GM12878 (cell line): ENCODE measurements at regions not wholly inside any gene's neighbourhood (a gene's known extent, or its start where the extent isn't known, plus 50 kb on each side); places are given as distances from the start of the nearest gene placed in this dataset.

Source experiments
- ATAC-seq: fragments of 200-7000 bp; cut with Tn5 transposase; 3 replicates; pipeline ENCODE4 v1.9.1; 2020; ENCODE audit warnings: mild to moderate bottlenecking, moderate library complexity
- BruUV-seq: library from RNA; stranded (reverse); fragments of 400-500 nt; replicated peaks from 2 replicates; lab custom pipeline; 2021; lab: Mats Ljungman, UMichigan
- CTCF ChIA-PET: fragments of 300-600 bp; sonication (Branson Sonifier 250); formaldehyde crosslinking; extraction: SDS; loops from one replicate; lab custom pipeline; 2021; ENCODE audit warnings: inconsistent platforms; lab: Yijun Ruan, JAX
- POLR2A ChIA-PET: fragments of 350-600 bp; formaldehyde crosslinking; extraction: SDS; loops from one replicate; lab custom pipeline; 2021; ENCODE audit warnings: inconsistent platforms; lab: Charles Lee
- RAD21 ChIA-PET: fragments of 300-600 bp; sonication (Branson Sonifier 250); formaldehyde crosslinking; loops from one replicate; lab custom pipeline; 2023; ENCODE audit warnings: antibody characterized with exemption; ENCODE audit not compliant: unreplicated experiment; lab: Charles Lee
- SMC1A ChIA-PET: fragments of 300-600 bp; sonication (Branson Sonifier 250); formaldehyde crosslinking; loops from one replicate; lab custom pipeline; 2023; ENCODE audit not compliant: unreplicated experiment, uncharacterized antibody; lab: Charles Lee
- DNase-seq: peaks from one replicate; pipeline ENCODE4 v3.0.0-alpha.2; 2011; ENCODE audit warnings: low read depth, low spot score
- FAIRE-seq: peaks from 3 replicates; lab custom pipeline; 2011; peaks lifted over from hg19 to GRCh38; lab: Jason Lieb, UNC
- H2AFZ ChIP-seq: 2 replicates; pipeline ENCODE4 v1.6.0; 2011; ENCODE audit warnings: low read depth, low read length, control low read depth; ENCODE audit not compliant: control insufficient read depth
- H3K27ac ChIP-seq: 2 replicates; pipeline ENCODE4 v1.5.1; 2011; ENCODE audit warnings: control low read depth; ENCODE audit not compliant: control insufficient read depth, insufficient read depth
- H3K27me3 ChIP-seq, 2 experiments: replicated peaks in 1 of 2; 2 replicates each; pipeline versions ENCODE4 v1.6.0 to v1.6.1; 2011; ENCODE audit warnings: low read length in 1 of 2; ENCODE audit not compliant: control insufficient read depth in 2 of 2, insufficient read depth in 2 of 2
- H3K36me3 ChIP-seq, 2 experiments: 2 replicates each; pipeline ENCODE4 v1.5.1; 2011; ENCODE audit warnings: low read length in 1 of 2; ENCODE audit not compliant: control insufficient read depth in 2 of 2, insufficient read depth in 2 of 2
- H3K4me1 ChIP-seq: 2 replicates; pipeline ENCODE4 v1.6.1; 2011; ENCODE audit warnings: mild to moderate bottlenecking, low read length, moderate library complexity, mixed read lengths; ENCODE audit not compliant: control insufficient read depth, insufficient read depth
- H3K4me2 ChIP-seq: 2 replicates; pipeline ENCODE4 v1.6.0; 2011; ENCODE audit warnings: control low read depth; ENCODE audit not compliant: control insufficient read depth, insufficient read depth
- H3K4me3 ChIP-seq: fragments of 200-600 bp; sonication (generic); 2 replicates; pipeline ENCODE4 v1.5.1; 2016
- H3K79me2 ChIP-seq: 2 replicates; pipeline ENCODE4 v1.6.0; 2011; ENCODE audit warnings: low read length; ENCODE audit not compliant: control insufficient read depth, insufficient read depth
- H3K9ac ChIP-seq: 2 replicates; pipeline ENCODE4 v1.8.0; 2011; ENCODE audit warnings: low read length, control low read depth, mixed read lengths; ENCODE audit not compliant: control insufficient read depth, insufficient read depth
- H3K9me3 ChIP-seq: replicated peaks from 3 replicates; pipeline ENCODE4 v1.5.1; 2011; ENCODE audit warnings: mild to moderate bottlenecking, low read length; ENCODE audit not compliant: control insufficient read depth, insufficient read depth
- H4K20me1 ChIP-seq: 2 replicates; pipeline ENCODE4 v1.6.0; 2011; ENCODE audit not compliant: control insufficient read depth, insufficient read depth
- CREB1 ChIP-seq: IDR thresholded peaks from 2 replicates; pipeline ENCODE4 v1.6.1; 2012; ENCODE audit warnings: low read depth, mild to moderate bottlenecking, inconsistent platforms
- CREM ChIP-seq: IDR thresholded peaks from 2 replicates; pipeline ENCODE4 v1.6.1; 2014; ENCODE audit warnings: antibody characterized with exemption, low read depth
- CUX1 ChIP-seq: IDR thresholded peaks from 2 replicates; pipeline ENCODE4 v1.6.1; 2012; ENCODE audit warnings: improper control_type of control experiment, low read depth, low read length; ENCODE audit not compliant: insufficient replicate concordance
- ETV6 ChIP-seq, 2 experiments: fragments of 450-650 bp in 1 of 2; IDR thresholded peaks in 1 of 2; conservative IDR thresholded peaks in 1 of 2; 2 replicates each; pipeline ENCODE4 v1.6.1; 2014; ENCODE audit warnings: antibody characterized with exemption in 1 of 2, borderline replicate concordance in 1 of 2, low read depth in 1 of 2, mild to moderate bottlenecking in 1 of 2, moderate library complexity in 1 of 2
- HDAC2 ChIP-seq: fragments of 200-600 bp; sonication (generic); IDR thresholded peaks from 2 replicates; pipeline ENCODE4 v1.6.1; 2017
- HSF1 ChIP-seq: fragments of 150-350 bp; IDR thresholded peaks from 2 replicates; pipeline ENCODE4 v1.6.1; 2014; ENCODE audit warnings: mild to moderate bottlenecking, low read depth, low read length
- POLR2AphosphoS5 ChIP-seq: IDR thresholded peaks from 2 replicates; pipeline ENCODE4 v1.6.1; 2011; ENCODE audit warnings: mild to moderate bottlenecking, low read length, inconsistent platforms
- SIN3A ChIP-seq: IDR thresholded peaks from 2 replicates; pipeline ENCODE4 v1.6.1; 2012; ENCODE audit warnings: low read depth, low read length, improper control_type of control experiment
- SMAD1 ChIP-seq: fragments of 450-650 bp; IDR thresholded peaks from 2 replicates; pipeline ENCODE4 v1.6.1; 2018; ENCODE audit warnings: mild to moderate bottlenecking, low read depth; ENCODE audit not compliant: partially characterized antibody
- TCF3 ChIP-seq: IDR thresholded peaks from 2 replicates; pipeline ENCODE4 v1.6.1; 2012; ENCODE audit warnings: low read depth, mild to moderate bottlenecking, low read length, borderline replicate concordance; ENCODE audit not compliant: insufficient read depth
- TCF7 ChIP-seq: IDR thresholded peaks from 2 replicates; pipeline ENCODE4 v1.6.1; 2014; ENCODE audit warnings: antibody characterized with exemption, borderline replicate concordance
- WRNIP1 ChIP-seq: IDR thresholded peaks from 2 replicates; pipeline ENCODE4 v1.6.1; 2011; ENCODE audit warnings: low read depth, low read length, improper control_type of control experiment, borderline replicate concordance
- WGBS: methylation state at CpG from one replicate; pipeline ENCODE4 v1.1.6; 2016; ENCODE audit warnings: low lambda C conversion rate; ENCODE audit not compliant: insufficient replicate concordance, insufficient coverage; ENCODE audit errors: missing lambda C conversion rate; 5-methylcytosine and 5-hydroxymethylcytosine counted together
- in situ Hi-C: fragments of 300-500 bp; cut with MboI; formaldehyde crosslinking; loops from 9 replicates; pipeline ENCODE4 v1.14.3; 2018; ENCODE audit warnings: mixed read lengths
- intact Hi-C: fragments of 100-400 bp; cut with micrococcal nuclease; formaldehyde crosslinking; loops from one replicate; pipeline ENCODE4 v1.14.2; 2022; ENCODE audit not compliant: unreplicated experiment

GRCh38 chr18:67362906-67363305, 153.6 kb downstream of the DSEL start:
- in situ Hi-C loops (no loop called here), intact Hi-C loops (no loop called here)
- ATAC-seq (no peak), FAIRE-seq (peak; percentile 64), DNase-seq (no peak)
- 0% methylated on average over 2 of the region's 2 CpGs for WGBS
- BruUV-seq: no TSS peak
- Histone ChIP-seq H3K79me2 (no peaks in the 10 kb centered on the region), H2AFZ (no peak overlapping the region), H4K20me1 (no peaks in the 10 kb centered on the region), H3K27ac (no peak overlapping the region), H3K27me3 (no peaks in the 10 kb centered on the region; a peak in 1 of 4 replicates), H3K9me3 (no peaks in the 10 kb centered on the region), H3K36me3 (no peaks in the 10 kb centered on the region), H3K4me1 (no peaks in the 10 kb centered on the region), H3K4me3 (no peak overlapping the region), H3K4me2 (no peak overlapping the region), H3K9ac (no peak overlapping the region)
- CTCF ChIA-PET: interaction anchor here (0.8 kb wide), 1 partner anchor 19 kb away, joined by 3 read pairs; no protein-coding TSS in a partner anchor
- TF ChIP-seq WRNIP1 (no peak), TCF7 (no peak), ETV6 (conservative IDR thresholded peaks at IDR 0.05 in 1 of 2, IDR thresholded peaks at IDR 0.05 in 1 of 2; ENCODE audit: borderline replicate concordance in 1 of 2, low read depth in 1 of 2) (no peak), SMAD1 (no peak), HSF1 (no peak), HDAC2 (no peak), TCF3 (no peak), SIN3A (no peak), CUX1 (no peak), CREB1 (no peak), CREM (no peak), POLR2AphosphoS5 (no peak)
- SMC1A ChIA-PET: no interaction called here
- RAD21 ChIA-PET: no interaction called here
- POLR2A ChIA-PET: no interaction called here
